Dendritic cell treated with granulocyte-macrophage colony-stimulating factor and Interleukin-4, amounts not matched to agents 40 ng/mL and 50 ng/mL, for 4 days (primary cell): ENCODE measurements at regions not wholly inside any gene's neighbourhood (a gene's known extent, or its start where the extent isn't known, plus 50 kb on each side); places are given as distances from the start of the nearest gene placed in this dataset.
A peak's percentile ranks its signal among the peaks of the same experiment; 100 is the strongest.
"Not testable (repeated sequence)": the region's sequence is repeated elsewhere in the genome, so short reads cannot be mapped to it uniquely, and the experiment has no call there.

Experiments
- H3K27ac Mint-ChIP-seq: one replicate; pipeline ENCODE4 v1.8.0; 2022; ENCODE audit warnings: mild to moderate bottlenecking, mixed read lengths
- H3K27me3 Mint-ChIP-seq: one replicate; pipeline ENCODE4 v1.8.0; 2022; ENCODE audit warnings: mild to moderate bottlenecking, mixed read lengths
- H3K36me3 Mint-ChIP-seq: one replicate; pipeline ENCODE4 v1.8.0; 2022; ENCODE audit warnings: low read depth, mixed read lengths
- H3K4me1 Mint-ChIP-seq: one replicate; pipeline ENCODE4 v1.8.0; 2022; ENCODE audit warnings: low read depth, mixed read lengths
- H3K4me3 Mint-ChIP-seq: one replicate; pipeline ENCODE4 v1.8.0; 2022; ENCODE audit warnings: mild to moderate bottlenecking, moderate library complexity, mixed read lengths
- H3K9me3 Mint-ChIP-seq: one replicate; pipeline ENCODE4 v1.8.0; 2022; ENCODE audit warnings: mixed read lengths
- intact Hi-C: fragments of 100-400 bp; cut with micrococcal nuclease; formaldehyde crosslinking; loops from one replicate; pipeline ENCODE4 v1.15.0; 2022

DNA sequence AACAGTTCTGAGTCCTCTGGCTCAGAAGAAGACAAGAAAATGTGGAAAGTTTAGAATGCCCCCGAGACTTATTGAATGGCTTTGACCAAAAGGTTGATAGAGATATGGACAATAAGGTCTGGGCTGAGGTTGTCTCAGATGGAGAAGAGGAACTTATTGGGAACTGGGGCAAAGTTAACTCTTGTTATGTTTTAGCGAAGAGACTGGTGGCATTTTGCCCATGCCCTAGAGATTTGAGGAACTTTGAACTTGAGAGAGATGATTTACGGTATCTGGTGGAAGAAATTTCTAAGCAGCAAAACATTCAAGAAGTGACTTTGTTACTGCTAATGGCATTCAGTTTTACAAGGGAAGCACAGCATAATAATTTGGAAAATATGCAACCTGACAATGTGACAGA, 1549.3 kb upstream of the ADGRL3 start:
- Mint-ChIP-seq H3K27ac (no peak overlapping the region), H3K4me3 (no peak overlapping the region), H3K9me3 (peaks cover 36% of the 10 kb centered on the region), H3K4me1 (no peaks in the 10 kb centered on the region), H3K36me3 (no peaks in the 10 kb centered on the region), H3K27me3 (no peaks in the 10 kb centered on the region)
- intact Hi-C loops = no loop called here

DNA sequence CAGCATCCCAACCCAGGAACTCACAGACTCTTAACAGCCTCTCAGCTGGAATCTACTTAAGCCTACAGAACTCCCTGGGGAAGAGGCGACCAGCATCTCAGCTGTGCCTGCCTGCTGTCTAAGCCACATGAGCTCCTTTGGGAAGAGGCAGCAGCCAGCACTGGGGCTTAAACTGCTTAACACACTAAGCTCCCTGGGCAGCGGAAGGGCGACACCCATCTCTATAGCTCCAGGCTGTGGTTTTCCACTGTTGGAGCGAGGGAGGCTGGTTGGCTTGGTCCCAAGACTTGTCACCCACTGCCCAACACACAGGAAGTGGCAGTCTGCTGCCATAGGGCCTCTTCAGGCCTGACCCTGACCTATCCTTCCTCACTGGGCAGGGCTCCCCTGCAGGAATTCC, 1544.1 kb upstream of the ADGRL3 start:
- Mint-ChIP-seq H3K27ac (no peak overlapping the region), H3K27me3 (no peaks in the 10 kb centered on the region), H3K36me3 (no peaks in the 10 kb centered on the region), H3K9me3 (peaks cover 53% of the 10 kb centered on the region), H3K4me3 (no peak overlapping the region), H3K4me1 (no peaks in the 10 kb centered on the region)
- intact Hi-C loops = no loop called here

DNA sequence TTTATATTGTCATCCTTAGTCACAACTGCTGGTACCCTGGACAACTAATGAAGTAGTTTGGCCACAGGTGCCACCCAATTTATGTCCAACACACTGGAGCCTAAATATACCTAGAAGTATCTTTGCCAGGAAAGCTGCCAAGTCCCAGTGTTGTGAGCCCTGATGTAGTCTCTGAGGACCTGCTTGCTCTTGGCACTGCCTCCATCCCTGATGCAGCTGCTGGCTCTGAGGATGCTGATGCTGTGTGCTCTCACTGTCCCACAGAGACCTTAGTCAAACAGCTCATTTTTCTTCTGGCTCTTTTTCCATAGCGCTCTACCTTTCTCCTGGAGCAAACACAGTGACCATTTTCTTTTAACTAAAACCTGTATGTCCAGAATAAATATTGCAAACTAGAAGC, 1535.4 kb upstream of the ADGRL3 start:
- no peak overlapping the region for H3K27ac Mint-ChIP-seq
- no peaks in the 10 kb centered on the region for H3K36me3 Mint-ChIP-seq
- no peak overlapping the region for H3K4me3 Mint-ChIP-seq
- no peaks in the 10 kb centered on the region for H3K9me3 Mint-ChIP-seq
- no peaks in the 10 kb centered on the region for H3K27me3 Mint-ChIP-seq
- H3K4me1 Mint-ChIP-seq = no peaks in the 10 kb centered on the region
- intact Hi-C loops = no loop called here

- Mint-ChIP-seq H3K4me1 (no peaks in the 10 kb centered on the region), H3K27me3 (no peaks in the 10 kb centered on the region), H3K4me3 (no peak overlapping the region), H3K27ac (no peak overlapping the region), H3K9me3 (no peaks in the 10 kb centered on the region), H3K36me3 (no peaks in the 10 kb centered on the region)
- intact Hi-C loops = no loop called here
These were observed 1533.5 kb upstream of the ADGRL3 start for GRCh38 chr4:59666645-59667044.

DNA sequence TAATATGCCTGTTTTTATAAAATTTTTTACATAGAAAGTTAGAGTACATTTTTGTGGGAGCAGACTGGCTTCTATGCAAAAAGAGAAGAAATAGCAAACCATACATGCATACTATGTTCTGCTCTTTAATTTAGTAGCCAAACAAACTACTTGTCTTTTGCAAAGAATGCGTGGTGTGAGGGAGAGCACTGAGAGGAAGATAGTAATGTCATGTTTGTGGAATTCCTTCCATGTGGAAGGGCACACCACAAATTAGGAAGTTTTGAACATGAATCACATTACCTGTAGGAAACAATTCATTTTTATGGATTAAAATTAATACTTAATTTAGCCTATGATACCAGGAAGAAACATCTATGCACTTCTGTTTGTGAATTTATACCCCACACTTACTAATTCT, 1529.1 kb upstream of the ADGRL3 start:
- Mint-ChIP-seq H3K27ac (no peak overlapping the region), H3K4me1 (no peaks in the 10 kb centered on the region), H3K36me3 (no peaks in the 10 kb centered on the region), H3K9me3 (no peaks in the 10 kb centered on the region), H3K27me3 (no peaks in the 10 kb centered on the region), H3K4me3 (no peak overlapping the region)
- intact Hi-C loops = no loop called here

DNA sequence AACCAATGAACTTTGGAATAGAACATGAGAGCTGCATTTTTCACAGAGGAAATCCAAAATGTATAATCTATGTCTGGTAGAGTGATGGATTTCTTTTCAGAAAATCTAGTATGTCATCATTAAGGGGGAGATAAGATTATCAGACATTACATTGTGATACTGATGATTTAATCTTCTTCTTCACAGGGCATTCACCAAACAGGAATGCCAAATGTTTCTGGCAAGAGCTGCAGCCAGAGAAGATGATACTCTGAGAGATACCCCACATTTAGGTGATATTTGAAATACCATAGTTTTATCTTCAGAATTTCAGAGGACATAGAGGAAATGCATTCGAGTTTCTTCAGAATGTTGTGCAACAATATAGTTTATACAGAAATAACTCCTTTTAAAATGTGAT, 1523.7 kb upstream of the ADGRL3 start:
- H3K36me3 Mint-ChIP-seq = no peaks in the 10 kb centered on the region
- no peaks in the 10 kb centered on the region for H3K27me3 Mint-ChIP-seq
- intact Hi-C loops = no loop called here
- H3K9me3 Mint-ChIP-seq = no peaks in the 10 kb centered on the region
- H3K27ac Mint-ChIP-seq = no peak overlapping the region
- no peaks in the 10 kb centered on the region for H3K4me1 Mint-ChIP-seq
- H3K4me3 Mint-ChIP-seq = no peak overlapping the region

GRCh38 chr4:59676992-59677391, 1523.1 kb upstream of the ADGRL3 start:
- H3K27me3 Mint-ChIP-seq, H3K4me1 Mint-ChIP-seq, H3K4me3 Mint-ChIP-seq, H3K9me3 Mint-ChIP-seq, intact Hi-C loops, H3K36me3 Mint-ChIP-seq, H3K27ac Mint-ChIP-seq: not testable (repeated sequence)

GRCh38 chr4:59685626-59686025, 1514.5 kb upstream of the ADGRL3 start:
- intact Hi-C loops = no loop called here
- H3K36me3 Mint-ChIP-seq = no peaks in the 10 kb centered on the region
- no peaks in the 10 kb centered on the region for H3K9me3 Mint-ChIP-seq
- no peak overlapping the region for H3K4me3 Mint-ChIP-seq
- no peaks in the 10 kb centered on the region for H3K4me1 Mint-ChIP-seq
- H3K27ac Mint-ChIP-seq = no peak overlapping the region
- no peaks in the 10 kb centered on the region for H3K27me3 Mint-ChIP-seq

GRCh38 chr4:59689149-59689548, 1511.0 kb upstream of the ADGRL3 start:
- H3K4me1 Mint-ChIP-seq = no peaks in the 10 kb centered on the region
- intact Hi-C loops = no loop called here

GRCh38 chr4:59695355-59696053, 1504.6 kb upstream of the ADGRL3 start:
- H3K9me3 Mint-ChIP-seq = no peaks in the 10 kb centered on the region
- intact Hi-C loops = no loop called here
- H3K27me3 Mint-ChIP-seq = no peaks in the 10 kb centered on the region
- no peak overlapping the region for H3K4me3 Mint-ChIP-seq
- no peaks in the 10 kb centered on the region for H3K4me1 Mint-ChIP-seq
- no peak overlapping the region for H3K27ac Mint-ChIP-seq
- H3K36me3 Mint-ChIP-seq = no peaks in the 10 kb centered on the region

More at GRCh38 chr4:59689149-59689548, 1511.0 kb upstream of the ADGRL3 start:
- Mint-ChIP-seq H3K27ac (no peak overlapping the region), H3K9me3 (no peaks in the 10 kb centered on the region), H3K27me3 (no peaks in the 10 kb centered on the region), H3K4me3 (no peak overlapping the region), H3K36me3 (no peaks in the 10 kb centered on the region)

DNA sequence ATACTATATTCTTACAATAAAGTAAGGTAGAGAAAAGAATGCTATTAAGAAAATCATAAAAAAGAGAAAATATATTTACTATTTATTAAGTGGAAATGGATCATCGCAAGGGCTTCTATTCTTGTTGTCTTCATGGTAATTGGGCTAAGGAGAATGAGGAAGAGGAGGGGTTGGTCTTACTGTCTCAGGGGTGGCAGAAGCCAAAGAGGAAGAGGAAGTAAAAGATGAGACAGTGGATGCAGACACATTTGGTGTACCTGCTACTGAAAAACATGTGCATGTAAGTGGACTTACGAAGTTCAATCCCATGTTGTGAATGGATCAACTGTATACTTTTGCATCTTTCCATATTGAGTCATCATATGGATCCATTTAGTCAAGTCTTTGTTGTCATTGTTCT, 1502.1 kb upstream of the ADGRL3 start:
- H3K4me1 Mint-ChIP-seq = no peaks in the 10 kb centered on the region
- H3K27ac Mint-ChIP-seq = no peak overlapping the region
- no peaks in the 10 kb centered on the region for H3K36me3 Mint-ChIP-seq
- no peaks in the 10 kb centered on the region for H3K9me3 Mint-ChIP-seq
- no peaks in the 10 kb centered on the region for H3K27me3 Mint-ChIP-seq
- intact Hi-C loops = no loop called here
- no peak overlapping the region for H3K4me3 Mint-ChIP-seq

DNA sequence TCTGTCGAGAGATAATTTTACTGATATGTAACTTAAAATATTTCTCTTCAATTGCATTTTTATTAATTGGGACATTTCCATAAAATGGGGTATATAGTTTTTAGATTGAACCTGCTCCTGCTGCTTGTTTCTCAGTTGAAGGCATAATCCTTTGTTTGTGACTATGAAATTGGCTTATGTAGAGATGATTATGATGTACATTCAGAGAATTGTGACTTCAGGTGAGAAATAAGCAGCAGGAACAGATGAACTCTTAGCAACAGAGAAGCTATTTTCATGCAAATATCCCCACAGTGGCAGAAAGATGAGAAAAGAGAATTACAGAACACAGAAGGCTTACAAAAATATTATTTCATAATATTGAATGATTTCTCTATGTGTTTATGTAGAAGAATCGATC, 1499.5 kb upstream of the ADGRL3 start:
- no peaks in the 10 kb centered on the region for H3K4me1 Mint-ChIP-seq
- no peak overlapping the region for H3K27ac Mint-ChIP-seq
- H3K4me3 Mint-ChIP-seq = no peak overlapping the region
- intact Hi-C loops = no loop called here
- no peaks in the 10 kb centered on the region for H3K27me3 Mint-ChIP-seq
- H3K9me3 Mint-ChIP-seq = no peaks in the 10 kb centered on the region
- no peaks in the 10 kb centered on the region for H3K36me3 Mint-ChIP-seq

DNA sequence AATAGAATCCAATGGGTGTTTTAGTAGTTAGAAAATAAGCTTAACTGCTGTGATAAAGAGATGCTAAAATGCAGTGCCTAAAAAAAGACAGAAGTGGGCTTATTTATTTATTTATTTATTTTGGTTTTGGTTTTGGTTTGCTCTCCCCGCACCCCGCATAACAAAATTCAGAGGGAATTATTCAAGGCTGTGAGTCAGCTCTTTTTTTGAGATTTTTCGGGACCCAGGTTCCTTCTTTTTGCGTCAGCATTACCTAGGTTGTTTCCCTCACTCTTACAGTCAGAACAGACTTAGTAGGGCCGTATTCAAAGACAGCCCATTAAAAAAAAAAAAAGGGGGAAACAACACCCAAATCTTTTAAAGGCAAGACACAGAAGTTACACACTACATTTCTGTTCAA, 1495.5 kb upstream of the ADGRL3 start:
- intact Hi-C loops = no loop called here

GRCh38 chr4:59712470-59712869, 1487.7 kb upstream of the ADGRL3 start:
- Mint-ChIP-seq H3K4me1 (no peaks in the 10 kb centered on the region), H3K36me3 (no peaks in the 10 kb centered on the region), H3K4me3 (no peak overlapping the region), H3K27ac (no peak overlapping the region), H3K9me3 (no peaks in the 10 kb centered on the region), H3K27me3 (no peaks in the 10 kb centered on the region)
- intact Hi-C loops = no loop called here

More for the DNA sequence above, 1495.5 kb upstream of the ADGRL3 start:
- no peaks in the 10 kb centered on the region for H3K9me3 Mint-ChIP-seq
- no peaks in the 10 kb centered on the region for H3K36me3 Mint-ChIP-seq
- H3K4me3 Mint-ChIP-seq = peak overlapping the region; percentile 58
- H3K27ac Mint-ChIP-seq = no peak overlapping the region
- H3K4me1 Mint-ChIP-seq = no peaks in the 10 kb centered on the region
- H3K27me3 Mint-ChIP-seq = no peaks in the 10 kb centered on the region

DNA sequence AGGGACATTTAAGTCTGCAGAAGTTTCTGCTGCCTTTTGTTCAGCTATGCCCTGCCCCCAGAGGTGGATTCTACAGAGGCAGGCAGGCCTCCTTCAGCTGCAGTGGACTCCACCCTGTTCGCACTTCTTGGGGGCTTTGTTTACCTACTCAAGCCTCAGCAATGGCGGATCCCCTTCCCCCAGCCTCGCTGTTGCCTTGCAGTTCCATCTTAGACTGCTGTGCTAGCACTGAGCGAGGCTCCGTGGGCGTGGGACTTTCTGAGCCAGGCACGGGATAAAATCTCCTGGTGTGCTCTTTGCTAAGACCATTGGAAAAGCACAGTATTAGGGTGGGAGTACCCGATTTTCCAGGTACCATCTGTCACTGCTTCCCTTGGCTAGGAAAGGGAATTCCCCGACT, 1475.8 kb upstream of the ADGRL3 start:
- H3K27ac Mint-ChIP-seq, H3K4me3 Mint-ChIP-seq, intact Hi-C loops, H3K27me3 Mint-ChIP-seq, H3K36me3 Mint-ChIP-seq, H3K4me1 Mint-ChIP-seq: not testable (repeated sequence)
- peaks cover 47% of the 10 kb centered on the region for H3K9me3 Mint-ChIP-seq
